GM10248 (cell line): ENCODE measurements at regions not wholly inside any gene's neighbourhood (a gene's known extent, or its start where the extent isn't known, plus 50 kb on each side); places are given as distances from the start of the nearest gene placed in this dataset.

Experiments
- CTCF ChIA-PET: fragments of 300-600 bp; sonication (Branson Sonifier 250); formaldehyde crosslinking; extraction: SDS; loops from one replicate; lab custom pipeline; 2021; ENCODE audit warnings: antibody characterized with exemption; lab: Yijun Ruan, JAX
- POLR2A ChIA-PET: fragments of 350-650 bp; sonication (Branson Sonifier 250); formaldehyde crosslinking; extraction: SDS; loops from one replicate; lab custom pipeline; 2020; ENCODE audit warnings: antibody characterized with exemption; lab: Yijun Ruan, JAX
- DNase-seq: peaks from one replicate; pipeline ENCODE4 v3.0.0; 2012; ENCODE audit errors: extremely low spot score
- TF ChIP-seq, protein P1 (sequence below): IDR thresholded peaks from 2 replicates; pipeline ENCODE4 v1.5.1; 2012; ENCODE audit warnings: mild to moderate bottlenecking, low read depth; ENCODE audit errors: extremely low read depth, missing control alignments, control extremely low read depth

DNA sequence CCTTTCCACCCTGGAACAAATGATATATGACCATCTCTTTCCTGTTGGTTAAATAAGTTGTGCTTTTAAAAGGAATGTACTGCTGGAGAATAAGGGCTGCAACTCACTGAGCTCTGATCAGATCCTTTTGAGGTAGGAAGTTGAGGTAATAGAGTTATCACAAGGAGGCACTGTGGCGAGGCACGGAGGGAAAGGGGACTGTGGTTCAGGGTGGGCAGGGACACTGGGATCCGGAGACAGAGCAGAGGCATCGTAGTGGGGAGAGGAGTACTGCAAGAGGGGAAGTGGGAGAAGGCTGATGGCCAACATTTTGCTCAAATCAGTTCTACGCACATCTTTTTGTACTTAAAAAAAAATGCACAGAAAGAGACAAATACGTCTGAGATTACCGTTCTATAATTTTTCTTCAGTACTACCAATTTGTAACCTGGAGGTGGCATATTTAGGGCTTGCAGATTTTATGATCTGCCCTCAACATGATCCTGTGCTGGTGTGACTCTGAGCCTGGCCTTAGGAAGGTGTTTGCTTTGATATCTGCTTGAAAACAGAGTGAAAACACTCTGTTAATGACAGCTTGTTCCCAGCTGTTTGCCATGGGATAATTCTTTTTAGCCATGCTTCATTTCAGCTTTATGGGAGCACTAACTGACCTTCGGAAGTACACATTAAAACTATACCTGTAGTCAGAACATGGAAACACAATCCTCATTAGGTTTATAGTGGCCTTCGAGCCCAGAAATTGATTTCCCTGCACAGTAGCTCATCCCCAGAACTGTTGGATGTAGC is 168.1 kb downstream of the KCNE4 start:
- ChIA-PET CTCF (no interaction called here), POLR2A (no interaction called here)
- DNase-seq = no peak
- TF ChIP-seq, protein P1, sequence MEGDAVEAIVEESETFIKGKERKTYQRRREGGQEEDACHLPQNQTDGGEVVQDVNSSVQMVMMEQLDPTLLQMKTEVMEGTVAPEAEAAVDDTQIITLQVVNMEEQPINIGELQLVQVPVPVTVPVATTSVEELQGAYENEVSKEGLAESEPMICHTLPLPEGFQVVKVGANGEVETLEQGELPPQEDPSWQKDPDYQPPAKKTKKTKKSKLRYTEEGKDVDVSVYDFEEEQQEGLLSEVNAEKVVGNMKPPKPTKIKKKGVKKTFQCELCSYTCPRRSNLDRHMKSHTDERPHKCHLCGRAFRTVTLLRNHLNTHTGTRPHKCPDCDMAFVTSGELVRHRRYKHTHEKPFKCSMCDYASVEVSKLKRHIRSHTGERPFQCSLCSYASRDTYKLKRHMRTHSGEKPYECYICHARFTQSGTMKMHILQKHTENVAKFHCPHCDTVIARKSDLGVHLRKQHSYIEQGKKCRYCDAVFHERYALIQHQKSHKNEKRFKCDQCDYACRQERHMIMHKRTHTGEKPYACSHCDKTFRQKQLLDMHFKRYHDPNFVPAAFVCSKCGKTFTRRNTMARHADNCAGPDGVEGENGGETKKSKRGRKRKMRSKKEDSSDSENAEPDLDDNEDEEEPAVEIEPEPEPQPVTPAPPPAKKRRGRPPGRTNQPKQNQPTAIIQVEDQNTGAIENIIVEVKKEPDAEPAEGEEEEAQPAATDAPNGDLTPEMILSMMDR = no peak

DNA sequence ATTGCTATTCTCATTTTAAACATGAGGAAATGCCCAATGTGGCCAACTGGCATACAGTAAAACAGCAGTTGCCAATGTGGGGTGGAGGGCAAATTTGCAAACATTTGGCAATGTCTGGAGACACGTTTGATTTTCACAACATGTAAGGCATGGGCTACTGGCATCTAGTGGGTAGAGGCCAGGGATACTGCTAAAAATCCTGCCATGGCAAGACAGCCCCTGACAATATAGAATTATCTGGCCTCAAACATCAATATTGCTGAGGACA is 168.6 kb downstream of the KCNE4 start:
- TF ChIP-seq, protein P1 = no peak

DNA sequence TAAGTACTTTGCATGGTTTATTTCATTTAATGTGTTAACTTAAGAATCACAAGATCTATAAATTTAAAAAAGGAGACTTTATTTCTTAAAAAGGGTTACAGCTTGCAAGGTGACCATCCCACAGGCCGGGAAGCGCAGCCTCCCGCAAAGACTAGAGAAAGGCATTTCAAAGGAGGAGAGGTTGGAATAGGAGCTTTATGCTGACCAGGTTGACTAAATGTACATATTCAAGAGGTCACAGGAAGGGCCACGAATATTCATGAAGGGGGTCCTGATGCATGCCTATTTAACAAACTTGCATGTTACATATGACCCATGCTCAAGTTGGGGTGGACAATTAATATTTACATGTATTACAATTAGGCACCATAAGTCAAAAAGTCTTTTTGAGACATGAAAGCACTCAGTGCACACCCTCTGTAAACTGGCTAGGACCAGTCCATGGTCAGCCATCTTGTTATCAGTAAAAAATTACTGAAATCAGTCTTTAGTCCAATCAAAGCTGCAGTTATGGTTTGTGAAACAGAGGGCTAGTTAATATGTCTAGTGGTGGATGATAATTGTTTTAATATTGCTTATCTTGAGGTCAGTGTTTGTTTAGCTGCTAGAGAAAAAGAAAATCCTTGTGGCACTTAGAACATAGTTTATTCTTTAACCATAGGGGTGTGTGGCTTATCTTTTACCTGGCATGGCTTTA is 169.3 kb downstream of the KCNE4 start:
- POLR2A ChIA-PET = no interaction called here
- CTCF ChIA-PET = no interaction called here
- no peak for DNase-seq
- TF ChIP-seq, protein P1 = no peak

More for the DNA sequence above, 168.6 kb downstream of the KCNE4 start:
- DNase-seq = no peak
- ChIA-PET POLR2A (no interaction called here), CTCF (no interaction called here)

DNA sequence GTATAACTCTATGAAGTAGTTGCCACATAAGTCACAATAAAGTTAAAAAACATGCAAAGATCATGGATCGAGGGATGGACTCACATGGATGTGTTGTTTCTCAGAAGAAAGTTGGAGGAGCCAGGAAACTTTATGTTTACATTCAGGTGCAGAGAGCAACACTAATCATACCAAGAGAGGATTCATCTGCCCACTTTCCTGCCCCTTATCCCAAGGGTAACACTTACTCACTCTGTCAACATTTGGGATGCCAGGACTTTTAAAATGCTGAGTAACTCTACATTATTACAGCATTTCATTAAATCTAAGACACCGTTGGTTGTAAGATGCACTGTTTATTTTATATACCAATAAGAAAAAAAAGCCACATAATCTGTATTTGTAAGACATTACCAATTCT is 170.4 kb downstream of the KCNE4 start:
- POLR2A ChIA-PET = no interaction called here
- CTCF ChIA-PET = no interaction called here

DNA sequence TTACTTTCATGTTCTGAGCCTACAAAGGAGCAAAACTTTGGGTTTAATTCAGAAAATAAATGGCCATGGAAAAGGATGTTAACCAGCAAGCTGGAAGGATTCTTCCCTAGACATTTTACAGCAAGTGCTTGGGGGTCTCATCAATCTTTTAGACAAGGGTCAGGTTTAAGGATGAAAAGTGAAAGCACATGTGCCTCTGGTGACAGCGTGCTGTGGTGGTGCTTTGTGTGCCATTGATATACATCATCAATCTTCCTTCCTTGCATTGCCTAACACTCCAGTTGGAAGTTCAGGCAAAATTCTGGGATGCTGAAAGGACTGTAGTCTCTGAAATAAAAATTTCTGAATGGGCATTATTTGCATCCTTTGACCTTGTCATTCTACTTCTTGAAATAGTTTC is 171.2 kb downstream of the KCNE4 start:
- ChIA-PET POLR2A (no interaction called here), CTCF (no interaction called here)
- DNase-seq = no peak
- TF ChIP-seq, protein P1 = no peak

More for the DNA sequence above, 170.4 kb downstream of the KCNE4 start:
- DNase-seq = no peak
- TF ChIP-seq, protein P1 = no peak

DNA sequence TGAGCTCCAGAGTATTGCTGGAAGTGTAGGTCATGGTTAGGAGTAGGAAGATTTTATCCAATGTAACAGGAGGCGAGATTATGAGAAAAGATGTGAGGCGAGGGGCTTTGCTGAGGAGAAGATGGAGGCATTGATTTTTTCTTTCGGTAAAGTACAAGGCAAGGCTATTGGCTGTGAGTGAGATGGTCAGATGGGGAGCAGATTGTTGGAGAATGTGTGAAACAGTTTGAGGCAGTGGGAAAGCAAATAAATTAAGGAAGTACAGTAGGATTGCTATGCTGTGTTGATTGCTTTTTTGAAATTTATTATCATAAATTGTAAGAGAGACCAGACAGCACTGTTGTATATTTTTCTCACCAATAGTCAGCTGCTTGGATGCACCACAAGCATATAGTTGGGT is 173.3 kb downstream of the KCNE4 start:
- TF ChIP-seq, protein P1 = no peak
- DNase-seq = no peak
- CTCF ChIA-PET = interaction anchor here (1.8 to 1.9 kb wide), 2 partner anchors 9 to 14 kb away, joined by 5 to 7 read pairs; no protein-coding TSS in a partner anchor
- POLR2A ChIA-PET = no interaction called here
